SK-MEL-5 (cell line): ENCODE measurements at regions not wholly inside any gene's neighbourhood (a gene's known extent, or its start where the extent isn't known, plus 50 kb on each side); places are given as distances from the start of the nearest gene placed in this dataset.

Experiments used
- DNase-seq: peaks from one replicate; pipeline ENCODE4 v3.0.0-alpha.2; 2016; ENCODE audit warnings: low read depth, low spot score
- in situ Hi-C: cut with HindIII; loops from 2 replicates; pipeline ENCODE4 v1.10.0; 2016; ENCODE audit warnings: low sequenced_read_pairs, high pct_unique_total_duplicates, low pct_unique_long_range_greater_than_20kb

DNA sequence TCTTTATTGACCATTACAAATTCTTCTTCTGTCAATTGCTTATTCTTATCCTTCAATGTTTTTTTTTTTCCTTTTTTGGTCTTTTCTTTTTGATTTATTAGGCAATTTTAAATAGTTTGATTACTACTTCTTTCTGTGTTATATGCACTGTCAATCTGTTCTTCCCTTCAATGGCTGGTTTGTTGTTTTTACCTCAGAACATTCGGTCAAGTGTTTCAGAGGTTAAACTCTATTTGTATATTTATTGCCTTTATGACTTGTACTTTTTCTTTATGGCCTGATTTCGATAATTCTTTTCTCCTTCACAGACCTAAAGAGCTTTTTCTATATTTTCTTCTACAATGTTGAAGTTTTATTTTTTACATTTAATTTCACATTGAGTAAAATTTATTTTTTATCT lies 171.5 kb upstream of the AKR1E2 start:
- in situ Hi-C loops, result no loop called here
- no peak for DNase-seq

DNA sequence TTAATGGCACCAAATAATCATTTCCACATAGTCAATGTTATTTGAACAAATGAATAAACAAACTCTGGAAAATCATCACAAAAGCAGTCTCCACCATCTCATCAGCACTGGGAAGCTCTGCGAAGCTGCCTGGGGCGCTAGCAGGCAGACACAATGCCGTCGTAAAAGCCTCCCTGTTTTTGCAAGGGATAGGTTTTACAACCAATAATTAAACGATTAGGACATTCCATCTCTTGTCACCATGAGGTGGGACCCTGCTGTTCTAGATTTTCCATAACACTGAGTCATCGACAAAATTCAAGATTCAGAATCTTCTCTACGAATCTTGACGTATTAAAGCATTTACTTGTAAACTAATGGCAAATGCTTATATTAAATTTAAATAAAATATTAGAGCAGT lies 172.8 kb upstream of the AKR1E2 start:
- no peak for DNase-seq
- in situ Hi-C loops, result no loop called here

DNA sequence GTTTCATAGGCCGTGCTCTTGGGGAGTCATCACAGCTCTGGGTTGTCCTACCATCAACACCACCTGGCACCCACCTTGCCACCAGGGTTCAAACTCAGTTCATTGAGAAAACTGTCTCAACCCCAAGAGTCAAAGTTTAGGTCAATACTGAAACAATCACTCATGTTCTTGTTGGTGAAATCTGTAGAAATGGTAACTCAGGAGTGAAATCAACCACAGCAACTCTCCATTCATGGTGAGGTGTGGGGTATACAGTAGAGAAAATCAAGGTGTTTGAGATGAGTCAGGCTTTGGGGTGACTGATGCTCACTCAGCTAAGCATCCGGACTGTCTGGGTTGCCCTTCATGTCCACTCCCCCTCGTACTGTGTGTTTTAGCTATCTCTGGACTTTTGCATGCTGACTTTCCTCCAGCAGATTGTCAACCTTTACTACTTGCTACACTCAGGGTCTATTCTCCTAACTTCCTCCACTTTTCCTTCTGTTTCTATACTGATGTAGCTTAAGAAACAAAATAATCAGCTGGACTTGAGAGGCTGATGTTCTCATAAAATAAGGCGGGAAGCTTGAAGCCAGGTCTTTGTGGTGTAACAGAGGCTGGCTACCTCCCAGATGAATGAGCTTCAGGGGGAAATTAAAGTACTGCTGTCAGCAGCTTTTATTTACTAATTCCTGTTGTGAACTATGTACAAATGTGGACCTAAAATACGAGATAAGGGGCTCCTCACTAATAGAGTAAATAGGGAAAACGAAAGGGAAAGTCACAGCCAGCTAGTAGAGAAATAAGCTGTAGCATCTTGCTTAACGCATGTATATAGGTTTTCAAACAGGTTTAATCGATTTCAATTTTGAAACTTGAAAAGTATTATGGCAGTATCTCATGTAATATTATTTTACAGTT lies 173.6 kb upstream of the AKR1E2 start:
- DNase-seq, result no peak
- in situ Hi-C loops, result no loop called here

DNA sequence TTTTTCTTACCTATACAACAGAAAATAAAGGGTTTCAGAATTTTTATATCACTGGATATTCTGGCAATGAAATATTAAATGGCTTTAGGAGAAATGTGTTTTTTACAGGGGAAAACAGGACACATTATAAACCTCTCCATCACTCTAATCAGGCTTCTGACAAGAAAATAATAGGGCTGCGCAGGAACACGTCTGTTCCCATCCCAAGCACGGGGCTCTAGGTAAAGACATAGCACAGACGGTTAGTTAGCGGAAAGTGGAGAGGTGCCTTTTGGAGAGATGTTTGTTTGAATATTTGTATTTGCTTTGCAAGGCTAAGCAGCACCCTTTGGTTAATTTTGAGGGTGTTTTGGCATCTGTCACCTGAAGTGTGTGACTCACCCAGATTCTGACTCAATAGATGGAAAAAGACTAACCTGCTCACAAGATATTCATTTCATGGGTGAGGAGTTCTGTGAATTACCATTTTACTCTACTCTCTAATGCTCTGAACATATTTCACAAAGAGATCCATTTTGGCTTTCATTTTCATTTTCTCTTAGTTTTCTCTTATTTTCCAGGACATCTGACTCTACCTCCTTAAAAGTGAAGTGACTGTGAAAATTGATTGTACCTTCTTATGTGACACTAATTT lies 174.5 kb upstream of the AKR1E2 start:
- no peak for DNase-seq
- in situ Hi-C loops, result no loop called here

DNA sequence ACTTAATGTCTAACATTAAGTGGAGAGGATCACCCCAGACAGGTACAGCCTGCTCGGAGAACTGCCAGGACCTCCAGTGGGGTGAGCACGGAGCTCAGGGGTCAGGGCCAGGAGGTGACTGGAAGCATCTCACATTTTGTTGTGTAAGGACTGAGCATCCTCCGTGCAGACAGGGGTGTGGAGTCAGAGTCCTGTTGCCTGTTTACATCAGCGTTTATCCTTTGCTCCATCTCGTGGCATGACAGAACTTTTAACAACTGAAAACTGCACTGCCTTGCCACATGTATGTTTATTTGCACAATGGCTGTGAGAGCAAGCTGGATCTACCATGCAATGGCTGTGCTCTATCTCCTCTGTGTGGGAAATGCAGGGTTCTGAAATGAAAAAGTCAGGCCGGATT lies 175.4 kb upstream of the AKR1E2 start:
- in situ Hi-C loops, result no loop called here
- DNase-seq, result no peak

DNA sequence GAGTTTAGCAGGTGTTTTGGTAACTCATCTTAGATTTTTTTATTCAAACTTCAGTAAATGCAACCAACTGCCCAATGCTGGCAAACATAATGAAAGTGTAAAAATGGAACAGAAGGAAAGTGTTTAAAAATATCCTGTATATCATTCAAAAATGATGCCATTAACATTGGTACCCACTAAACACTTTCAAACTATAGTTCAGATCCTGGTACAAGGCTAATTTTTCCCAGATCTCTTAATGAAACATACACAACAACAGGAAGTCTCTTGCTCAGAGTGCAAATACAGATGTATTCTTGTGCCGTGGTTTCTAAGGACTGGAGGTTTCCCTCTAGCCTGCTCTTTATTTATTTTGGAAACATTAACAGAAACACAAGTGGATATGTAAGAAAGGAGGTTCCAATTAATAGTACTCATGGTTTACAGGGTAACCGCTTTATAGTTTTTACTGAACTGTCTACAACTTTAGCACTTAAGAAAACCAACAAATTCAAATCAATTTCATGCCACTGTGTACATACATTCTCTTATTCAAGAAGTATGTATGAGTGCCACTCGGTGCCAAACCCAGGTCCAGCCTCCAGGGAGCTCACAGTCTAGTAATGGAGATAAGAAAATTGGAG lies 176.0 kb upstream of the AKR1E2 start:
- in situ Hi-C loops, result no loop called here
- no peak for DNase-seq

DNA sequence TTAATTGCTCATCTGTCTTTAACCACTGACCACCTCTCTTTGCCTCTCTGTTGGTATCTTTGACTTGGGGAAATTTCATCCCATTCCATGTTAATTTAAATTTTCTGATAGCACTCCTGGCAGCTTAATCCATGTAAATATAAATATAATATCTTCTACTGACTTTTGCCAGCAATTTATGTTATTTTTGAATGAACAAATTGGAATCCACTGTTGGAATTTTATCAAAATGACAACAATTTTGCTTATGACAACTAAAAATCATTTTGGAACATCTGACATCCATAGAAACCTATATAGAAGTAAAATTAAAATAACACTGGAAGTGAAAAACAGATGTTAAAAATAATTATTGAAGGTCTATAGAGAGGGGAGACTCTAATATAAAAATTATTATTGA lies 176.5 kb upstream of the AKR1E2 start:
- DNase-seq, result no peak
- in situ Hi-C loops, result no loop called here

DNA sequence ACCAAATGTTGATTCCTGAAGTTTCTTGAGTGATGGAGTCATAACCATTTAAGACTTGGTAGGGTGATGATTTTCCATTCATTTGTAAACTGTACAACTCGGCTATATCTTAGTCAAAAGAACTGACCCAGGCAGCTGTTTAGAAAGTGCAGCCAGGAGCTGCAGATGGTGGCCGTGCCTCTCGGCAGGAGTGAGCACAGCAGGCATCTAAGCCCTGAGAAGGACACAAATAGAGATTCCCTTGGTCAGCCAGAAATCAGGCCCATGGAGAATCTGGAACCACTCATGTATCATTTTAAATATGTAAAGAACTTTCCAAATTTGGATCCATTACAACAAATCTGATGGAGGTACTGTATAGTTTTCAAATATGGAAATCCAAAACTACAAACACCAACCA lies 177.0 kb upstream of the AKR1E2 start:
- in situ Hi-C loops, result no loop called here
- no peak for DNase-seq

DNA sequence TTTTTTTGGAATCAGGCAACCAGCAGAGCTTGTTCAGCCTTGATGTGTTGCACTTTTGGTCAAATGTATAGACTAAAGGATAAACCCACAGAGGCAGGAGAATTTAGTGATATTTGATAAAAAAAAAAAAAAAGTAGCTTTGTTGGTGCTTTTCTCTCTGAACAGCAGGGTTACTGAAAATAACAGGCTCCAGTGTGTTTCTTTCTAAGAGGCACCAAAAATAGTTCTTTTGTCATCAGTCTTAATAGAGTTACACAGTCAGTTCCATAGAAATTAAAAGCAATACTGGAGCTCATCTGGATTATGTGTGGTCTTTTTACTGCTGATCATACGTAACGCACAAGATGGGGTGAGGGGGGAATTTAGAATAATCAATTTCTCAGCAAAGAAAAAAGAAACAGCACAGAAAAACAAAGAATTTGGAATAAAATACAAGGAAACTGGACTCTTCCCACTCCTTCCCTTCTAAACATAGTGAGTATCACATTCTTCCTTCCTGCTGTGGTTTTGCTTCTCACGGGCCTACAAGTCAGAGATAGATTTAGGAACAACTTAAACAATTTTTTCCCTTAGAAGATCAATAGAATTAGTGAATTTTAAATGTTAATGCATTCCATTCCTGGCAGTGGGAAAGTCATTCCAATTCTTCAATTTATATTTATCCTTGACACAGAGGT lies 178.8 kb upstream of the AKR1E2 start:
- no peak for DNase-seq
- in situ Hi-C loops, result no loop called here

DNA sequence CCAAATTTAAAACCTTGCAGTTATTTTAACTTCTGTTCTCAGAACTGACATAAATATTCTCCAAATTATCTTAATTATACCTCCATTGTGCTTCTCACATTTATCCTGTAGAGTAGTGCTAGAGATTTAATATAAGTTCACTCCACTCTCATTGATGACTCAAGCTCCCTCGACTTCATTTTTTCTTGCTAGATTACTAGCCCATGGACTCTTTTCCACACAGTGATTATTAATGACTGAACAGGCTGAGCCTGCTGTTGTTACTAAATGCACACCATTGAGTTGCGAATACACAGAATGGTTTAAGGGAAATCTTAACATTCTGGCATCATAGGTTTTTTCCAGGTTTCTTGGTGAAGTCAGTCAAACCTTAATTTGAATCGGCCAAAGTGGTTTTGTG lies 179.5 kb upstream of the AKR1E2 start:
- DNase-seq, result no peak

DNA sequence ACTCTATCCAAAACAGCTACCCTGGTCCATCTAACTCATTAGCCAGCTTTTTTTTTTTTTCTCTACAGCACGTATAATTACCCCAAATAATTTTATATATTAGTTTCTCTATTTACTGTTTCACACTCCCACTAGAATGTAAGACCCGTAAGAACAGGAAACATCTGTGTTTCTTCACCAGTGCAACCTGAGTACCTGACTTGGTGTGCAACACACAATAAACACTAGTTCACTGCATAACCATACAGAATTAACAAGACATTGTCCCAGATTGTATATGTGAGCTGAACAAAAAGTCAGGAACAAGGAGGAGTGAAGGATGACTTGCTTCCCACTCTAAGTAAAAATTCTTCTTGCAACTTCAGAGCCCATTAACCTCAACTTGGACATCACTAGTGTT lies 180.2 kb upstream of the AKR1E2 start:
- in situ Hi-C loops, result no loop called here
- no peak for DNase-seq

More for the DNA sequence above, 179.5 kb upstream of the AKR1E2 start:
- in situ Hi-C loops, result no loop called here

DNA sequence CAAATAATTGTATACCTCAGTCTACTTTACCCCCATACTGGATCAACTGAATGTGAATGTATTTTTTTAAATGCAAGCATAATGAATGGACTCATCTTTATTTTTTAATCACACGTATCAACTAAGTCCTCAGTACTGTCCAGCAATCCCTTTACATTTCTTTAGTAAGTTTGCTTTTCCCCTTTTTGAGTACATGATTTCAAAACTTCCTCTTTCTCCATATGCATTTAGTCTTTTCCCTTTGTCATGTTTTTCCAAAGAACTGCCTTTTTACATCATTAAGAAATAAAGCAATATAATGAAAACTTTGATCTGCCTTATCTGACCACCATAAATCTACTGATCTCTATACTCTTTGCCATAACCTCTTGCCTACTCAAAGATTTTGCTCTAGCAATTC lies 182.5 kb upstream of the AKR1E2 start:
- no peak for DNase-seq
- in situ Hi-C loops, result no loop called here

DNA sequence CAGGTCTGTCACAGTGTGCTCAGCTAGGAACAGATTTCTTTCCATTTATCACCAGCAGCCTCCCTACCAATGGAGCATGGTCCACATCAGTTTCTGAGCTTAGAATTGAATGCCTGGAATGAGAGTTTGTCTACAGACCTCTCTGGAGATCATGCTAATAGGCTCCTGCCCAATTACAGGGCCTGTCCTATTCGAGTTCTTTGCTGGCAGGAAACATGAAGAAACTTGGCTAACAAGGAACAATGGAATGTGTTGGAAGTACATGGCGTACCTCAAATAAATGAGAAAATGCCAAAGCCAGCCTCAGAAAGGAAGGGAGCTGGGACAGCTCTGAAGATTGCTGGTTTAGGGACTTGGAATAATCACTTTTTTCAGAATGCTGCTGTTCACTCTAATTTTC lies 186.0 kb upstream of the AKR1E2 start:
- no peak for DNase-seq
- in situ Hi-C loops, result no loop called here

DNA sequence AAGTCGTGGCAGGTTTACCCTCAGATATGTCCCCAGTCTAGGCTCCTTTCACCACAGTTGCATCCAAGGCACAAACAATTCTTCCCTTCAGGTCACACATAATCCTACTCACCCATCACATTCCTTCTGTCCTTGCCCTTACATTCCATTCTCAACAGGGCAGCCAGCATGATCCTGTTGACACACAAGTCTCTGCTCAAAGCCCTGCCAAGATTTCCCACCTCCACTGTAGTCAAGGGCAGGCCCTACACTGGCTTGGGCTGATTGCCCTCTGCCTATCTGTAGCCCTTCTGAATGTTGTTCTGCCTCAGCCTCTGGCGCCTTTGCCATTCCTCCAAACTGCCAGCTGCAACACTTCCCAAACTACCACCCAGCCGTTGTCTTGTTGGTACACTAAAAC lies 187.9 kb upstream of the AKR1E2 start:
- no peak for DNase-seq
- in situ Hi-C loops, result no loop called here

DNA sequence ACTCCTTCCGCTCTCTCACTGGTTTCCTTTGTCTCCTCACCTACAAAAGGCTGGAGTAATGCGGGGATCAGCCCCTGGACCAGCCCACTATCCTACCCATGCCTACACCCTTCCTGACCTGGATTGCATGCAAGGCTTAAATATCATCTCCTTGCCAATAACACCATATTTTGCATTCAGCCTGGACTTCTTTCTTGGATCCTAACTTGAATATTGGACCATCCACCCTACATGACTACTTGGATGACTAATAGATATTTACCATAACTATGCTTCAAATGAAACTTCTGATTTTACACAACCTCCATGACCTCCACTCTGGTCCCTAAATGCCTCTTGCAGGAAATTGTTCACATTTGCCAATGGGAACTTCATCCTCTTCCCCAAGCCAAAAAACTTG lies 188.3 kb upstream of the AKR1E2 start:
- in situ Hi-C loops, result no loop called here
- DNase-seq, result no peak

DNA sequence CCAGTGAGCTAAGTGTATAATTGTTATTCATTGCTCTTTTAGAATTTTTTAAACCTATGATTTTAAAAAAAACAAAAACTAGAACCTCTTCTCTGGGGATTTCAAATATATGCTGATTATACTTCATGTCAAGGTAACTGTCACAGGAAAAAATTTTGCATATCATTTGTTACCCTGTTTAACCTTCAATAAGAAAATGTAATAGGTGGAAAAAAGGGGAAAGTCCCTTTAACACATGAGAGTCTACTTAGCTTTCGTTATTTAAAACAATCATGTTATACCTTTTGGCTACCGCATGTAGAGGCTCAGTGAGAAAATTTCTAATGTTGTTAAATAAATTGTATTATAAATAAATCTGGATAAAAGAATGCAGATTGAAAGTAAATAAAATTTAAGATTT lies 190.1 kb upstream of the AKR1E2 start:
- no peak for DNase-seq
- in situ Hi-C loops, result no loop called here

DNA sequence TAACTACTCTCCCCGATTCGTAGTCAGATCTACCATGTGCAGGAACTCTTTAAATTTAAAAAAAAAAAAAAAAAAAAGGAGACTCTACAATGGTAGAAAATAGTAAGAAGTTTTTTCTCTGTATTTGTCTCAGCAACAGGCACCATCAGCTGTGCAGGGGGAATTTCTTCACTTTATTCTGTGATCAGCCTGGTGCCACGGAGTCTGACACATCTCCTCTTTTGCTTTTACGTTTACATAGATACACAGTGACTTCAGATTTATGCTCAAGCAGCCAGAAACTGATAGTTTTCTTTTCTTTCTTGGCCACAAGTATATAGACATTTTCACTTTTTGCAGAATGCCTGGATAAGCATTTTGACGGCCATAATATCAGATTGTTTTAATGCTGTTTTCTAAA lies 190.6 kb upstream of the AKR1E2 start:
- in situ Hi-C loops, result no loop called here

DNA sequence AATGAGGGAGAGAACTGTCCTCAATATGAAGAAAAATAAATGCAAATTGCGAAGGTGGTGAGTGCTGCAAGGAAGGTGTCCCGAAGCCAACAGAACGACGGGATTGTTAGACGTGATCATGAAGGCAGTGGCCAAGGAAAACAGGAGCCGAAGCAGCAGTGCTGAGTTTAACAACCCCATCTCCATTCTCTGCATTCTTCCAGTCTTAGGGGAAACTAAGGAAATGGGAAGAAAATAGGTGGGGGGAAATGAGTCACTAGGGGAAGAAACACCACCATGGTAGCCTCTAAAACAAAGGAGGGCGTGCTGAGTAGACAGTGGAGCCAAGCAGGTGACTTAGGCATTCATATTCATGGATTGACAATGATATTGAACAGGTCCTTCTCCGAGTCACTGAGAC lies 192.2 kb upstream of the AKR1E2 start:
- DNase-seq, result no peak
- in situ Hi-C loops, result no loop called here

More for the DNA sequence above, 190.6 kb upstream of the AKR1E2 start:
- no peak for DNase-seq
